HG03025 (cell line): ENCODE measurements at regions not wholly inside any gene's neighbourhood (a gene's known extent, or its start where the extent isn't known, plus 50 kb on each side); places are given as distances from the start of the nearest gene placed in this dataset.
"Not testable (repeated sequence)": the region's sequence is repeated elsewhere in the genome, so short reads cannot be mapped to it uniquely, and the experiment has no call there.

Experiments
- ATAC-seq: cut with Tn5 transposase; IDR thresholded peaks from one replicate; pipeline ENCODE4 v1.9.1; 2021; ENCODE audit warnings: mild to moderate bottlenecking, moderate library complexity; ENCODE audit not compliant: unreplicated experiment, low FRiP score

DNA sequence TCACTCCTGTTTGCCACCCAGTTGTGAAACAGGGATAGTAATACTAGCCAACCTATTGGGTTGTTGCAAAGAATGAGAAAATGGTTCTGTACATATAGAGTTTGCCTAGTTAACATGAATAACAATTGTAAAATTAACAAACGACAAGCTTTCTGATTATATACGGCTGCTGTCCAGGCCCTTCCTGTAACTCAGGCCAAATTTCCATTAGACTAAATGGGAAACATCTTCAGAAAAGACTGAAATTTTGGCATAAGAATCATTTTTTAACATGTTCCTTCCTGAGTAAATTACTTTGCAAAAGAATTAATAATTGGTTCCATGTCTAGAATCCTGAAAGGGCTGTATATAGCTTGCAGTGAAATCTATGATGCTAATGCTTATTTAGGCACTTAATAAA lies 117.7 kb upstream of the SATB2 start:
- ATAC-seq: no peak

DNA sequence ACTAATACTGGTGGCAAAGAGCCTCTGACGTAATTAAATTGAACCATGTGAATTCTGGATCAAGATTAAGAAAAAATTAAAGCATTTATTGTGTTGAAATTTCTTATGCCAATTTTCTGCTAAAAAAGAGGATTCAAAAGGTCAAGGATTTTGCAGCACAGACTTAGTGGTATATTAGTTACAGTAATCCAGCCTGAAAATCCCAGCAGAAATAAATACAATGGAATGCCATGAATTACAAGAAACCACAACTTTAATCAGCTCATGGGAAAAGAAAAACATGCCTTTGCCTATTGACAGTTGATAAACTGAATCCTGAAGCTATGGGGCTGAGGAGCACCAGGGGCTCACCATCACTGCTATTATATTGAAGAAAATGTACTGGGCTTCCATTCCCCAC lies 114.8 kb upstream of the SATB2 start:
- ATAC-seq: no peak

DNA sequence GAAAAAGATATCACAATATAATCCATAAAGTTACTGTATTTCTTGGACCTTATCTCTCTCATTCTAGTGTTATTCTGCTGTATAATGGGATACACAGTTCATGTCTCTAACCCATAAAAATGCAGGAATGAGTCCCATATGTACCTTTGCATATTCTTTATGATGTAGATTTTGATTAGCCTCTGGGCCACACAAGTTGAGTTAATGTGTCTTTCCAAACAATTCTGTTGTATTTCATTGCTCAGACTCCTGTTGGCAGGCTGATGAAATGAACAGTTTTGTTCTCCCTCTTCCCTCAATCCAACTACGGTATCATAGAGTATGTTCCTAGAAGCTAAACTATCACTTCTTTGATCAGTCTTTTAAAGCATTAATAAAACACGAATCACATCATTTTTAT lies 113.2 kb upstream of the SATB2 start:
- no peak for ATAC-seq

DNA sequence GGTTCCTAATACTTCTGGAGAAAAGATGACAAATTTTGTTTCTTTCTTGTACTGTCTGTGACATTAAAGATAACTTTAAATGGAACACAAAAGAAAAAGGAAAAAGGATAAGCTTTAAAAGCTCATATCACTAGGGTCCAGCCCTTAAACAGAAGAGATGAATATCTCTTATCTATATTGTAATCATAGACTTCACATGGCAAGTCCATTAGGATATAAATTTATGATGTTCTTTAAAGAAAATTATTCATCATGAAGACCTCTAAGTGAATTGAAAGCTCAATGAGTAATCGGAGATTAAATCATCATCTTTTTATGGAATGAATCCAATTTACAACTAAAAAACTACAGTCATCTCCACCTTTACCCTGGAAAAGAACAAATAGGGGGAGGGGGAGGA lies 111.6 kb upstream of the SATB2 start:
- ATAC-seq: no peak

DNA sequence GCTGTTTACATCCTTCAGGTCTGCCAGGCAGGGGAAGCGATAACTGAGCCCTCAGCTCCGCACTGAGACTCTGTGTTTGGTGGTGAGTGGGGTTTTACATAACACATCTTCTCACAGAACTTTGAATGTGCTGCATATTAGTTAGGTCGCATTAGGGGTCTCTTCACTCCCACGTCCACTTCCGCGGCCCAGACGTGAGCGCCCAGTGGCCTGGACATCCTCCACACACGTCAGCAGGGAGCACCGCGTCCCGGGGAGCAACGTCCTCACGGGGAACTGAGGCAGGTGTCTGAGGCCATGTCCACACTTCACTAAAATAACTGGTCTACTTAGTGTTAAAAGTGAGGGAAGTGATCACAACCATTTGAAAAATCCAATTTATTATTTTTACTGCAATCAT lies 100.4 kb upstream of the SATB2 start:
- ATAC-seq: no peak

DNA sequence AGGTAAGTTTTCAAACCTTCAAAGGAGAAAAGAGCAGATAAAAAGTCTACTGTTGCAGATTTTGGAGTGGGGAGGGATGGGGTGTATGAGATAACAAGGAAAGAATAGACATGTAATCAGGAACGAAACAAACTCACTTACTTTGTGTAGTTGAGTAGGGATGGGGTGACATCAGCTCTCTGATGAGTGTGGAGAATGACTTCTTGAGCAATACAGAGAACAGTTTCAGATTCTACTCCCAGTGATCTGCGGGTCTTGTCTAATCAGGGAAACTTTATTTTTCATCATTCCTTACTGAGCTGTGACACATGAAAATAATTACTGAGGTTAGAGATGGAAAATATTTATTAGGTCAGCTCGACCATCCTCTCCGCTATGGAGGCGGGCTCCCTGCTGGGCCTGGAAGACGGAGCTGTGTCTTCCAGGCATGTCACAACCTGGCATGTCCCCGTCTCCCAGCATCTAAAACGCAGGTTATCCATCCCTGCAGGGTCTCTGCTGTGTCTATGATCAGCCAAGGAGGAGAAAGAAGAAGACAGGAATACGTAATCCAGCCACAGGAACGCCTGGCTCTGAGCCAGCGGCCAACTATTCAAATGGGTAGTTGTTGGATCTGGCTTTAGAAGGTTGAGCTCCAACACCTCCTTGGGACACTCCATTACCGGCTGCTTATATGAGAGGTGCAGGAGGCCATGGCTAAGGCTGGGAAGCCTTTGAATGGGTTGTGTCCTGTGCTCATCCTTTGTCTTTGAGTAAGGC lies 99.0 kb upstream of the SATB2 start:
- ATAC-seq: no peak

DNA sequence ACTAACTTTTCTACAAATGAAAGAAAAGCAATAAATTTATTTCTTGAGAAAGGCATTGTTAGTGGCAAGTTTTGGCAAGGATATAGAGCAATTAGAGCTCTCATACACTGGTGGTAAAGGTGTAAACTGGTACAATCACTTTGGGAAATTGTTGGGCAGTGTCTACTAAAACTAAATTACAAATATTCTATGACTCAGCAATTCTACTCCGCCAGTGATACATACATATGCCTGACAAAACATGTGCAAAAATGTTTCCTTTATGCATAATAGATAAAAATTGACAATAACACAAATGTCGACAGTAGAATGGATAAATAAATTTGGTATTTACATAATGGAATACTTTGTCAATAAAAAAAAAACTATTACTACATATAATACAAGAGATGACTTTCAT lies 96.3 kb upstream of the SATB2 start:
- ATAC-seq: no peak

DNA sequence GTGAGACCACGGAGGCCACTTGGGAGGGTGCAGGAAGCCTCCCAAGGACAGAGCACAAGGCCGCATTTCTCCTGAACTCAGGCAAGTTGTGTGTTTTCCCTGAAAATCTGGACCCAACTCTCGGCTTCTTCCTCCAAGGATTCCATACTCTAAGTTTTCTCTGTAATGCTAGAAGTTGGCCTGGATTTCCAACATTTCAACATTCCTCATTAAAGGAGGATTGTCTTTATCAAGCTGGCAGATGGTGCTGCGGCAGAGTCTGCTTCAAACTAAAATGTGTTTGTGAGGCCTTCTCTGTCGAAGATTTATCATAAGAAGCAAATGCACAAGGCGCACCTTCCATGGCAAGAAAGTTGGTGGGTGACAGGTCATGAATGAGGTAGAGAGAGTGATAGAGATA lies 94.4 kb upstream of the SATB2 start:
- ATAC-seq: no peak

DNA sequence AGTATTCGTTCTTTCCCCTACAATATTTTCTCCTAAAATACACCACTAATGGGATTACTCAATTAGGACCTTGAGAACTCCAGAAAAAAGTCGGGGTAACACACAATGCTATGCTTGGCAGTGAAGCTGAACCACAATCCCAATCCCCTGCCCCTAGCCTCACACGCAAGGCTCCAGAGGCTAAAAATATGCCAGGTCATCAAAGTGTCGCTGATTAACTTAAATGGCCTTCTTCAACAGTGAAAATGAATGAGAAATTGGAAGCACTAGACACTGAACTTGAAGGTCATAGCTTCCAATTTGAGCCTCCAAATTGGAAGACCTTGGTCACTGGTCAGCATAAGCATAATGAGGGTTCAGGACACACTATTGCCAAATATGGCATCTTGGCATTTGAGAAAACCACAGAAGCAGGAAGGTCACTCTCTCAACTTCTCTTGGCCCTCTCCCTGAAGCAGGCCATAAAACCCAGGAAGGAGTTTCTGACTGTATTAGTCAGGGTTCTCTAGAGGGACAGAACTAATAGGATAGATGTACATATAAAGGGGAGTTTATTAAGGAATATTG lies 86.0 kb upstream of the SATB2 start:
- ATAC-seq: no peak

DNA sequence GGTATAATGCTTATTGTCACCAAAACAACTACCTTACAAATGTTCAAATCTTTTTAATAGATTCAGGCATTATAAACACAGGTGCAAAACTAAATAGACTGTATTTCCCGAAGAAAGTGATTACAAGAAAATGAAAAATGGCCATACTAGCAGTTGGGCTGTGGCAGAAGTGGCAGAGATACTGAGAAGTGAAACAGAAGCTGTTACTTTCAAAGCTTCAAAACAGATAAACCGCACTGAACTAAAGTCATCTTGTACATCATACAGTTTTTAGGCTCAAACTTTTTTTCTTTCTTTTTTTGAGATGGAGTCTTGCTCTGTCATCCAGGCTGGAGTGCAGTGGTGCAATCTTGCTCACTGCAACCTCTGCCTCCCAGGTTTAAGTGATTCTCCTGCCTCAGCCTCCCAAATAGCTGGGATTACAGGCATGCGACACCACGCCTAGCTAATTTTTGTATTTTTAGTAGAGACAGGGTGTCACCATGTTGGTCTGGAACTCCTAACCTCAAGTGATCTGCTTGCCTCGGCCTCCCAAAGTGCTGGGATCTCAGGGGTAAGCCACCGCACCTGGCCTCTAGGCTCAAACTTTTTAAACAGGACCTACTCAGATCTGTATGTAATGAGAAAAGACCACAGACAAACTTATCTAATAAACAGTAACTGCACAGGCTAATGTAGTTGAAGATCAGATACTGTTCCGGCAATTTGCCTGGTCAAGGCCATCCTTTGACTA lies 77.9 kb upstream of the SATB2 start:
- ATAC-seq: no peak

DNA sequence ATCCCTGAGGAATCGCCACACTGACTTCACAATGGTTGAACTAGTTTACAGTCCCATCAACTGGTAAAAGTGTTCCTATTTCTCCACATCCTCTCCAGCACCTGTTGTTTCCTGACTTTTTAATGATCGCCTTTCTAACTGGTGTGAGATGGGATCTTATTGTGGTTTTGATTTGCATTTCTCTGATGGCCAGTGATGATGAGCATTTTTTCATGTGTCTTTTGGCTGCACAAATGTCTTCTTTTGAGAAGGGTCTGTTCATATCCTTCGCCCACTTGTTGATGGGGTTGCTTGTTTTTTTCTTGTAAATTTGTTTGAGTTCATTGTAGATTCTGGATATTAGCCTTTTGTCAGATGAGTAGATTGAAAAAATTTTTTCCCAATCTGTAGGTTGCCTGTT lies 76.1 kb upstream of the SATB2 start:
- not testable (repeated sequence) for ATAC-seq

DNA sequence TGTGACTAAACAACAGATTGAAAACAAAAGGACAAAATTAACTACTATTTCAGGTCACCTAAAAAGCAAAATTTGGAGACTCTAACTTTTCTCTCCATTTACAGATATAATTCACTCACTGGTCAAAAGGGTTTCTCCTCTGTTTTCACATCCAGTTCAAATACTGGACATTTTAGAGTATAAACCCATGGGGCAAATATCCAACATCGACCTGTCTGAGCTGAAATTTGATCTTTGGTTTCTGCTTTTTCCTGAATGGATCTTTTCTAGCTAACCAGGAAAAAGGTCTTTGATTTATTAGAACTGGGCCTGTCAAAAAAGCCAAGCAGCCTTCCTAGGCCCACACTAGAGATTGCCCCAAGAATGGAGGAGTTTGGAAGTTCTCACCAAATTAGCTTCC lies 69.3 kb upstream of the SATB2 start:
- no peak for ATAC-seq

DNA sequence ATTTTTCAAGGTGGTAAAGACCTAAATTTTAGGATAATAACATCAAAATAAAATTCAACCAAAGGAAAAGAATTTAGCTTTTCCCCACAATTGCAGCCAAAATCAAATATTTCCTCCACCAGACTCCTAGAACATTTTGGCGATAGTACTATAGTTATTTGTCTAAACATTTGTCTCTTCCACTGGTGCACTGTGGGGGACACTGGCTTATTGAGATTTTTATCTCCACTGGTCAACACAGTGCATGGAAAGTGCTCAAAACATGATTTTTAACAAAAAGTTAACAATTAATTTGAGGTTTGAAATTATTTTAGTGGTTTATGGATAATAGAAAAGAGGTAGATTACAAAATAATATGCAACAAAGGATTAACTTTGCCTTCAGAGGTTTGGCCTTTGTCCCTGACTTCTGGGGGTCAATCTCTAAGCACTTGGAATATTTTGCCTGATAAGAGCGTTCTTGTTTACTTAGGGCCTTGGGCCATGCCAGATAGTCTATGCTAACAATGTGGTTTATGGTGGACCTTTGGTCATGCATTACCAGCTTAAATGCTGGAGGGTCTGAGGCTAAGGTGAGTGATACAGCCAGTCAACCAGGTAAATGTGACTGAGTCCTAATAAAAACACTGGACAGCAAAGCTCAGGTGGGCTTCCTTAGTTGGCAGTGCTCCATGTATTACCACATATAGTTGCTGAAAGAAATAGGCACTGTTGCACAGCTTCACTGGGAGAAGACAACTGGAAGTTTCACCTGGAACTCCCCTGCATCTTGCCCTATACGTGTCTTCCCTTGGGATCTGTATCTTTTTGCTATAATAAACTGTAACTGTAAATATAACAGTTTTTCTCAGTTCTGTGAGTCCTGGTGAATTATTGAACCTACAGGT lies 67.2 kb upstream of the SATB2 start:
- ATAC-seq: no peak

DNA sequence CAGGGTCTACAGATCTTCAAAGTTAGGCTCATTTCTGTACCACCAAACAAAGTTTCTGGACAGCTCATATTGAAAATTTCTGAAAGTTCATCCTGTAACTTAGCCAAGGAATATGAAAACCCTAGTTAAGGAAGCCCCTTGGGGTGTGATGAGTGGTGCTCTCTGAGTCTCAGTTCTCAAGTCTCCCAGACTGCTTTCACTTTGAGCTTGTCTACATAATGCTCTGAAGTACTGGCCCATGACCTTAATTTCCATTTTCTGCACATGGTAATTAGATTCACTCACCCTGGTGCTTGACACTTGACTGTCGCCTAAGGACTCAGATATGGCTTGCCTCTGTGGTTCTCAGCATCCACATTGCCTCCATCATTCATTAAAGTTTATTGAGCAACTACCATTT lies 51.7 kb upstream of the SATB2 start:
- ATAC-seq: peak; percentile 63
